ENCODE measurements at regions not wholly inside any gene's neighbourhood (a gene's known extent, or its start where the extent isn't known, plus 50 kb on each side); places are given as distances from the start of the nearest gene placed in this dataset.

DNA sequence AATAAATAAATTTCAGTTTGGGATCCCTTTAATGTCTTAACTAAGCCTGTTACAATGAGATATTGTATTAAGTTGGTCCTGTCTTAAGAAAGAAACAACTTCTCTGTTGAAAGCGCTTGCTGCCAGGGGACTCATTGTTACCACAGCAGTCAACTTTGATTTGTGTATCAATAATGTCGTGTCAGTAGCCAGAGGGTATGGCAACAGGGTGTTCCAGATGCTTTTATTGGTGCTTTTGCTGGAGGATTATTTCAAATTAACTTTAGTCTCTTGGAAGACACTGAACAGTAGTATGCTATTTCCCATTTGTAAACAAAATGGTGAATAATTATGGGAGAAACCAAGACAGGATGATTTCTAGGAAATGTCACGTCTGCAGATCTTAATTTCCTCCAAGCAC is 91.9 kb upstream of the TSHZ2 start:
- Histone ChIP-seq H3K36me3 (no peaks in the 10 kb centered on the region), H3K9me3 (no peaks in the 10 kb centered on the region), H3K4me3 (no peak overlapping the region), H3K27me3 (no peaks in the 10 kb centered on the region), H3K4me1 (no peaks in the 10 kb centered on the region), H3K27ac (no peak overlapping the region)
- 41 to 60% methylated on average over 2 to 3 of the region's 3 CpGs for WGBS, 2 donors (ENCODE audit: low coverage in 1 of 2)
- DNase-seq: no peak
- TF ChIP-seq POLR2A (IDR thresholded peaks at IDR 0.05) (no peak), EP300 (IDR thresholded peaks at IDR 0.05; ENCODE audit: low read depth) (no peak), POLR2AphosphoS5 (IDR thresholded peaks at IDR 0.05) (no peak)
- TF ChIP-seq, protein P1, sequence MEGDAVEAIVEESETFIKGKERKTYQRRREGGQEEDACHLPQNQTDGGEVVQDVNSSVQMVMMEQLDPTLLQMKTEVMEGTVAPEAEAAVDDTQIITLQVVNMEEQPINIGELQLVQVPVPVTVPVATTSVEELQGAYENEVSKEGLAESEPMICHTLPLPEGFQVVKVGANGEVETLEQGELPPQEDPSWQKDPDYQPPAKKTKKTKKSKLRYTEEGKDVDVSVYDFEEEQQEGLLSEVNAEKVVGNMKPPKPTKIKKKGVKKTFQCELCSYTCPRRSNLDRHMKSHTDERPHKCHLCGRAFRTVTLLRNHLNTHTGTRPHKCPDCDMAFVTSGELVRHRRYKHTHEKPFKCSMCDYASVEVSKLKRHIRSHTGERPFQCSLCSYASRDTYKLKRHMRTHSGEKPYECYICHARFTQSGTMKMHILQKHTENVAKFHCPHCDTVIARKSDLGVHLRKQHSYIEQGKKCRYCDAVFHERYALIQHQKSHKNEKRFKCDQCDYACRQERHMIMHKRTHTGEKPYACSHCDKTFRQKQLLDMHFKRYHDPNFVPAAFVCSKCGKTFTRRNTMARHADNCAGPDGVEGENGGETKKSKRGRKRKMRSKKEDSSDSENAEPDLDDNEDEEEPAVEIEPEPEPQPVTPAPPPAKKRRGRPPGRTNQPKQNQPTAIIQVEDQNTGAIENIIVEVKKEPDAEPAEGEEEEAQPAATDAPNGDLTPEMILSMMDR (IDR thresholded peaks at IDR 0.05): no peak
- intact Hi-C loops (cut with DNase I; ENCODE audit: low total_unique reads): no loop called here
- in situ Hi-C loops (cut with MboI; ENCODE audit: low pct_ligation_motif_present in 1 of 4, low pct_unique_long_range_greater_than_20kb in 1 of 4, low sequenced_read_pairs in 3 of 4): no loop called here

DNA sequence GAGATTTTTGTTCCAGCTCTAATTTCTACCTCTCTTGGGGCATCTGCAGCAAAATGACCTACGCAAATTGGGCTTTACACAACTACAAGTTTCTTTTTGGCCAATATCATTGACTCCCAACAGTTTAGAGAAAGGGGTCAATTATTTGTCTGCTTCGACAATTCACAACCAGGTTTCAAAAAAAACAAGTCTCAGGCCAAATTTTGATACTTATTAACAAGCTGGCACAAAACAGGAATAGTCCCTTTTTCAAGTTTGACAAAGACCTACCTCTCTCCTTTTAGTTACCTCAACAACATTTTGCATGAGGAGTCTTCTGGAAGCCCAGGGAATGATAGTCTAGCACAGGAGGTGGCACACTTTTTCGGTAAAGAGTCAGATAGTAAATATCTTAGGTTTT is 97.9 kb upstream of the TSHZ2 start:
- intact Hi-C loops (cut with DNase I; ENCODE audit: low total_unique reads) (no loop called here), in situ Hi-C loops (cut with MboI; ENCODE audit: low pct_ligation_motif_present in 1 of 4, low pct_unique_long_range_greater_than_20kb in 1 of 4, low sequenced_read_pairs in 3 of 4) (no loop called here)
- H3K27ac ChIP-seq: no peak overlapping the region
- DNase-seq: no peak
- H3K4me1 ChIP-seq: no peaks in the 10 kb centered on the region
- H3K4me3 ChIP-seq: no peak overlapping the region
- no peaks in the 10 kb centered on the region for H3K36me3 ChIP-seq
- no peak for TF ChIP-seq EP300 (IDR thresholded peaks at IDR 0.05; ENCODE audit: low read depth)
- no peak for TF ChIP-seq POLR2A (IDR thresholded peaks at IDR 0.05)
- TF ChIP-seq POLR2AphosphoS5 (IDR thresholded peaks at IDR 0.05): no peak
- TF ChIP-seq, protein P1 (IDR thresholded peaks at IDR 0.05): no peak
- WGBS, 2 donors (ENCODE audit: low coverage in 1 of 2): 80 to 83% methylated on average over 2 to 3 of the region's 3 CpGs
- no peaks in the 10 kb centered on the region for H3K9me3 ChIP-seq
- H3K27me3 ChIP-seq: no peaks in the 10 kb centered on the region

DNA sequence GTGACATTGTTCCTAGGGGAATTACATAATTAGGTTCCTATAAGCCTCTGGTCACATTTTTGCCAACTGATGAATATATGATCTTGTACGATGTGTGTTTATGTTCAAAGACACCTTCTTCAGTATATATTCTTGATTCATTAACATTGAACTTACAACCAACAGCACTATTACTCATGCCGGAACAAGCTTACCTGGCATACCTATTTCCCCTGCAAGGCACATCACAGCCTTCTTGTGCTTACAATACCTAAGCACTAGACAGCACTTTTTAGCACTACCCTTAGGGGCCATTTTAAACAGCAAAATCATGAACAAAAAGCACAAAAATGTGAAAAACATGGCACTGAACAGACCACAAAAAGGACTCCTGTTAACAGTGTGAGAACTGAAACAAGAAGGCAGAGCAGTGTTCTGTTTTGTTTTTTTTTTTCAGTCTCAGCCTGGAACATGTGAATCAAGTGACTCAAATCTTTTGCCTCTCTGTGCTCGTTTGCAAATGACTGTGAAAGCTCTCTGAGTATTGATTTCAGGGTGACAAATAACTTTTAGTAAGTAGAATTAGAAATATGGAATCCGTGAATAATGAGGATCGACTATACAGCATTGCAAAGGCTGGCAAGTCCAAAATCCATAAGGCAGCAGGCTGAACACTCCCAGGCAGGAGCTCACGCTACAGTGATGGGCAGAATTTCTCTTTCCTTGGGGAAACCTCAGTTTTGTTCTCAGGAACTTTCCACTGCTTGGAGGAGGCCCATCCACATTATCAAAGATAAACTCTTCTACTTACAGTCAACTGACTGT is 102.3 kb upstream of the TSHZ2 start:
- no peaks in the 10 kb centered on the region for H3K9me3 ChIP-seq
- in situ Hi-C loops (cut with MboI; ENCODE audit: low pct_ligation_motif_present in 1 of 4, low pct_unique_long_range_greater_than_20kb in 1 of 4, low sequenced_read_pairs in 3 of 4): no loop called here
- intact Hi-C loops (cut with DNase I; ENCODE audit: low total_unique reads): no loop called here
- no peaks in the 10 kb centered on the region for H3K27me3 ChIP-seq
- no peak for DNase-seq
- H3K36me3 ChIP-seq: no peaks in the 10 kb centered on the region
- TF ChIP-seq POLR2A (IDR thresholded peaks at IDR 0.05) (no peak), EP300 (IDR thresholded peaks at IDR 0.05; ENCODE audit: low read depth) (no peak), POLR2AphosphoS5 (IDR thresholded peaks at IDR 0.05) (no peak)
- TF ChIP-seq, protein P1 (IDR thresholded peaks at IDR 0.05): no peak
- no peak overlapping the region for H3K4me3 ChIP-seq
- no peaks in the 10 kb centered on the region for H3K4me1 ChIP-seq
- no peak overlapping the region for H3K27ac ChIP-seq
- 71 to 76% methylated on average over 5 to 6 of the region's 6 CpGs for WGBS, 2 donors (ENCODE audit: low coverage in 1 of 2)

DNA sequence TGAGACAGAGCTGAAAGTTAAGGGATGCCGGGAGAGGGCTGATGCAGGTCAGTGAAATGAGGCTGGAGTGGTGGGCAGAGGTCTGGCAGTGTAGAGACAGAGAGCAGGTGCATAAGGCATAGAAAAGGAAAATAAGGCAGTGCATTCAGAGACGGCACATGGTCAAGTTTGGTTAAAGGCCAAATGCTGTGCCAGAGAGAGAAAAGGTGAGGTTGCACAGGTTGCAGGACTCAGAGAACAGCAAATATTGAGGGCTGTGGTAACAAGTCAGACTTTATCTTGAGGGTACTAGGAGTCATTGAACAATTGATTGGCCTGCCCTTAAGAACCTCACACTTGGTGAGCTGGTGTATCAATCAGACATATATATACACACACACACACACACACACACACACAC is 102.9 kb upstream of the TSHZ2 start:
- Histone ChIP-seq H3K36me3 (no peaks in the 10 kb centered on the region), H3K9me3 (no peaks in the 10 kb centered on the region), H3K27me3 (no peaks in the 10 kb centered on the region), H3K4me3 (no peak overlapping the region), H3K27ac (no peak overlapping the region), H3K4me1 (no peaks in the 10 kb centered on the region)
- no peak for DNase-seq
- TF ChIP-seq, protein P1 (IDR thresholded peaks at IDR 0.05): no peak
- TF ChIP-seq EP300 (IDR thresholded peaks at IDR 0.05; ENCODE audit: low read depth): no peak
- TF ChIP-seq POLR2AphosphoS5 (IDR thresholded peaks at IDR 0.05): no peak
- no peak for TF ChIP-seq POLR2A (IDR thresholded peaks at IDR 0.05)
- in situ Hi-C loops (cut with MboI; ENCODE audit: low pct_ligation_motif_present in 1 of 4, low pct_unique_long_range_greater_than_20kb in 1 of 4, low sequenced_read_pairs in 3 of 4): no loop called here
- intact Hi-C loops (cut with DNase I; ENCODE audit: low total_unique reads): no loop called here
- WGBS, 2 donors (ENCODE audit: low coverage in 1 of 2): 76 to 100% methylated on average over 1 to 2 of the region's 2 CpGs
